ENCODE measurements at regions not wholly inside any gene's neighbourhood (a gene's known extent, or its start where the extent isn't known, plus 50 kb on each side); places are given as distances from the start of the nearest gene placed in this dataset.

DNA sequence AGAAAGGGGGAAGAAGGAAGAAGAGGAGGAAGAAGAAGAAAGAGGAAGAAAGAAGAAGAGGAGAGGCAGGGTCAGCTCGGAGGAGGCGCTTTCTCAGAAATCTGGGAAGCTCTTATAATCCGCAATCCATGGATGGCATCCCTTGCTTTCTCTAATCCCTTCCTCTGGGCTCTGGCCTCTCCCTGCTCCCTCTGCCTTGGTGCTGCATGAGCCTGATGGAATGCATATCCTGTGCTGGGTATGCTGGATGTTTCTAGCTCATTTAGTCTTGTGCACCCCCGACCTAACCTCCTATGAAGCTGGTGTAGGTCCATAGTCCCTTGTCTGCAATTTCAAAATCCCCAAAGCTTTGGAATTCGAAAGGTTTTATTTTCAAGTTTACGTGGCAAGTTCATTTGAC lies 94.2 kb upstream of the MYL2 start:
- Histone ChIP-seq H3K9me3 (no peaks in the 10 kb centered on the region), H3K36me3 (no peaks in the 10 kb centered on the region), H3K27me3 (replicated peaks; ENCODE audit: insufficient read depth) (no peaks in the 10 kb centered on the region), H3K4me3 (no peak overlapping the region), H3K4me1 (ENCODE audit: control insufficient read depth in 1 of 2, low read depth in 2 of 2) (no peaks in the 10 kb centered on the region), H3K27ac (no peak overlapping the region)
- DNase-seq (ENCODE audit: low spot score), result no peak
- no peak for ATAC-seq (ENCODE audit: insufficient number of reproducible peaks, low FRiP score, low read depth)
- TF ChIP-seq CTCF (IDR thresholded peaks at IDR 0.05), result no peak

GRCh38 chr12:111012918-111013317 lies 92.5 kb upstream of the MYL2 start:
- Histone ChIP-seq H3K9me3 (no peaks in the 10 kb centered on the region), H3K27ac (no peak overlapping the region), H3K36me3 (no peaks in the 10 kb centered on the region), H3K27me3 (replicated peaks; ENCODE audit: insufficient read depth) (no peaks in the 10 kb centered on the region), H3K4me3 (no peak overlapping the region), H3K4me1 (ENCODE audit: control insufficient read depth in 1 of 2, low read depth in 2 of 2) (no peaks in the 10 kb centered on the region)
- DNase-seq (ENCODE audit: low spot score), result no peak
- TF ChIP-seq CTCF (IDR thresholded peaks at IDR 0.05), result no peak
- no peak for ATAC-seq (ENCODE audit: insufficient number of reproducible peaks, low FRiP score, low read depth)

- ATAC-seq (ENCODE audit: insufficient number of reproducible peaks, low FRiP score, low read depth), result no peak
Measured at GRCh38 chr12:111011999-111012600, 91.7 kb upstream of the MYL2 start.

DNA sequence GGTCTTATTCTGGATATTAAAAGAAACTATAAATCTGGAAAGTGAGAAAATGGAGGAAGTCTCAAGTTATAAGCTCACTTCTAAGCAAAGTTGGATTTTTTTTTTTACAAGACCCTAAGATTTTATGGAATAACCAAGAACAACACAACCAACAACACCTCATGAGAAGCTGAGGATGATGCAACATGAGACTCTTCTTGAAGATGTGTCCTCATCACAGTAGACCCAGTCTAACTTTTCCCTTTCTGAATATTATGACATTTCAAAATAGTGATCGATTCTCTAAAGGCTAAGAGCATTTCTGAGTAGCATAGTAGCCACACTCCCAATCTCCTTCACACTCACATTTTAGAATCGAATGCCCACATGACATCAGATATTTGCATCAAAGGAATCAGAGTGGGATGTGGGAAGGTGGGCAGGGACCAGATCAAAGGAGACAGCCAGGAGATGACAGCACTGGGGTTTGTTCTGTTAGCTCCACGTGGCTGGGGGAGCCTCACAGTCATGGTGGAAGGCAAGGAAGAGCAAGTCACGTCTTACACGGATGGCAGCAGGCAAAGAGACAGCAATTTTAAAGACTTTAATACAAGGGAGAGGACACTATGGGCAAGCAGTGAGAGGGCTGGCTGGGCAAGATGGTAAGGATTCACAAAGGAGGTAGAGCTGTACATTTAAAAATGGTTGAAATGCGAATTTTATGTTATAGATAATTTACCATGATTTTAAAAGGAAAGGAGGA lies 90.7 kb upstream of the MYL2 start:
- Histone ChIP-seq H3K4me1 (ENCODE audit: control insufficient read depth in 1 of 2, low read depth in 2 of 2) (no peaks in the 10 kb centered on the region), H3K4me3 (no peak overlapping the region), H3K27me3 (replicated peaks; ENCODE audit: insufficient read depth) (no peaks in the 10 kb centered on the region), H3K36me3 (no peaks in the 10 kb centered on the region), H3K9me3 (no peaks in the 10 kb centered on the region), H3K27ac (no peak overlapping the region)
- ATAC-seq (ENCODE audit: insufficient number of reproducible peaks, low FRiP score, low read depth), result no peak
- DNase-seq (ENCODE audit: low spot score), result no peak
- TF ChIP-seq CTCF (IDR thresholded peaks at IDR 0.05), result no peak

More at GRCh38 chr12:111011999-111012600, 91.7 kb upstream of the MYL2 start:
- Histone ChIP-seq H3K27me3 (replicated peaks; ENCODE audit: insufficient read depth) (no peaks in the 10 kb centered on the region), H3K4me1 (ENCODE audit: control insufficient read depth in 1 of 2, low read depth in 2 of 2) (no peaks in the 10 kb centered on the region), H3K9me3 (no peaks in the 10 kb centered on the region), H3K36me3 (no peaks in the 10 kb centered on the region), H3K27ac (no peak overlapping the region), H3K4me3 (no peak overlapping the region)
- no peak for TF ChIP-seq CTCF (IDR thresholded peaks at IDR 0.05)
- no peak for DNase-seq (ENCODE audit: low spot score)

- no peaks in the 10 kb centered on the region for H3K27me3 ChIP-seq (replicated peaks; ENCODE audit: insufficient read depth)
- H3K27ac ChIP-seq, result no peak overlapping the region
- H3K36me3 ChIP-seq, result no peaks in the 10 kb centered on the region
- H3K9me3 ChIP-seq, result no peaks in the 10 kb centered on the region
- no peak for ATAC-seq (ENCODE audit: insufficient number of reproducible peaks, low FRiP score, low read depth)
- no peak for DNase-seq (ENCODE audit: low spot score)
- H3K4me1 ChIP-seq (ENCODE audit: control insufficient read depth in 1 of 2, low read depth in 2 of 2), result no peaks in the 10 kb centered on the region
- H3K4me3 ChIP-seq, result no peak overlapping the region
- TF ChIP-seq CTCF (IDR thresholded peaks at IDR 0.05), result no peak
Measured at GRCh38 chr12:111010061-111010460, 89.7 kb upstream of the MYL2 start.

Data from thoracic aorta (tissue), 2 donors.